Uterus (tissue), 2 donors: ENCODE measurements at regions not wholly inside any gene's neighbourhood (a gene's known extent, or its start where the extent isn't known, plus 50 kb on each side); places are given as distances from the start of the nearest gene placed in this dataset.

Experiments
- POLR2A ChIP-seq, 2 donors: fragments of 450-650 bp; IDR thresholded peaks; one replicate each; pipeline ENCODE4 v1.6.1; 2016; ENCODE audit warnings: antibody characterized with exemption in 2 of 2, mild to moderate bottlenecking in 1 of 2, moderate library complexity in 1 of 2
- TF ChIP-seq, protein P1 (sequence below), 4 experiments: fragments of 200-600 bp in 2 of 4; fragments of 450-650 bp in 2 of 4; sonication (generic) in 2 of 4; IDR thresholded peaks; one replicate each; pipeline ENCODE4 v1.5.1; 2016 to 2019; ENCODE audit warnings: antibody characterized with exemption in 4 of 4, mild to moderate bottlenecking in 2 of 4, moderate library complexity in 1 of 4

DNA sequence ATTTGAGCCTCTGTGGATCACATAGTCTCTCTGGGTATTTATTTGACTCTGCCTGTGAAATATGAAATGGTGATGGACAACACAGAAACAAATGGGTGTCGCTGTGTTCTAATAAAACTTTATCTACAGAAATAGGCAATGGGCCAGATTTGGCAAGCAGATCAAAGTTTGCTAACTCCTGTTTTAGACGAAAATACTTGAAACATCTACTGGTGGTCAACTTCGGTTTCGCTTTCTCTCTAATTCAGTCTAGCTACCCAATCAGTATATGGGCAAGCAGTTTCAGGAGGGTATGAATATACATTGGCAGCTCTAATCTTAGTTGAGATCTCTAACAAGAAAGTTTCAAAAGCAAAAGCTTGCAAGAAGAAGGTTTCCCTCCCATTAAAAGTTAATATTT is 60.1 kb upstream of the DYNLRB2 start:
- no peak for TF ChIP-seq POLR2A (IDR thresholded peaks at IDR 0.05)
- TF ChIP-seq, protein P1, sequence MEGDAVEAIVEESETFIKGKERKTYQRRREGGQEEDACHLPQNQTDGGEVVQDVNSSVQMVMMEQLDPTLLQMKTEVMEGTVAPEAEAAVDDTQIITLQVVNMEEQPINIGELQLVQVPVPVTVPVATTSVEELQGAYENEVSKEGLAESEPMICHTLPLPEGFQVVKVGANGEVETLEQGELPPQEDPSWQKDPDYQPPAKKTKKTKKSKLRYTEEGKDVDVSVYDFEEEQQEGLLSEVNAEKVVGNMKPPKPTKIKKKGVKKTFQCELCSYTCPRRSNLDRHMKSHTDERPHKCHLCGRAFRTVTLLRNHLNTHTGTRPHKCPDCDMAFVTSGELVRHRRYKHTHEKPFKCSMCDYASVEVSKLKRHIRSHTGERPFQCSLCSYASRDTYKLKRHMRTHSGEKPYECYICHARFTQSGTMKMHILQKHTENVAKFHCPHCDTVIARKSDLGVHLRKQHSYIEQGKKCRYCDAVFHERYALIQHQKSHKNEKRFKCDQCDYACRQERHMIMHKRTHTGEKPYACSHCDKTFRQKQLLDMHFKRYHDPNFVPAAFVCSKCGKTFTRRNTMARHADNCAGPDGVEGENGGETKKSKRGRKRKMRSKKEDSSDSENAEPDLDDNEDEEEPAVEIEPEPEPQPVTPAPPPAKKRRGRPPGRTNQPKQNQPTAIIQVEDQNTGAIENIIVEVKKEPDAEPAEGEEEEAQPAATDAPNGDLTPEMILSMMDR (IDR thresholded peaks at IDR 0.05) = no peak
